HG03571 (cell line): ENCODE measurements at regions not wholly inside any gene's neighbourhood (a gene's known extent, or its start where the extent isn't known, plus 50 kb on each side); places are given as distances from the start of the nearest gene placed in this dataset.
A peak's percentile ranks its signal among the peaks of the same experiment; 100 is the strongest.

Source experiments
- ATAC-seq: cut with Tn5 transposase; IDR thresholded peaks from one replicate; pipeline ENCODE4 v1.9.1; 2021; ENCODE audit not compliant: unreplicated experiment

DNA sequence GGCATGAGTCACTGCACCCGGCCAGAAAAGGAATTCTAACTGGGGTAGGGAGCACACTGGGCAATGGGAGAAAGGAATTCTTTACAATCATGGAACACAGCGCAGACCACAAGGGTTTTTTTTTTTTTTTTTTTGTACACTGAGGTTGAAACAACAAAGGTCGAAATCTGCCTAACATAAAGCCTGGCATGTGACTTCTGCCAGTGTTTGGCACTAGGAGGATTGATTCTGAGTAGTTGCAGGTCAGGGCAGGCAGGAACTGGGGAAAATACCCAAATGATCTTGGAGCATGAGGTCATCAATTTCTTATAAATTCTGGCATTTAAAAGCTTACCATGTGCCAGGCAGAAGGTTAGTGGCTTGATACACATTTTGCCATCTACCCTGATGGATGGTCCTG is 202.0 kb upstream of the SNX19 start:
- no peak for ATAC-seq

DNA sequence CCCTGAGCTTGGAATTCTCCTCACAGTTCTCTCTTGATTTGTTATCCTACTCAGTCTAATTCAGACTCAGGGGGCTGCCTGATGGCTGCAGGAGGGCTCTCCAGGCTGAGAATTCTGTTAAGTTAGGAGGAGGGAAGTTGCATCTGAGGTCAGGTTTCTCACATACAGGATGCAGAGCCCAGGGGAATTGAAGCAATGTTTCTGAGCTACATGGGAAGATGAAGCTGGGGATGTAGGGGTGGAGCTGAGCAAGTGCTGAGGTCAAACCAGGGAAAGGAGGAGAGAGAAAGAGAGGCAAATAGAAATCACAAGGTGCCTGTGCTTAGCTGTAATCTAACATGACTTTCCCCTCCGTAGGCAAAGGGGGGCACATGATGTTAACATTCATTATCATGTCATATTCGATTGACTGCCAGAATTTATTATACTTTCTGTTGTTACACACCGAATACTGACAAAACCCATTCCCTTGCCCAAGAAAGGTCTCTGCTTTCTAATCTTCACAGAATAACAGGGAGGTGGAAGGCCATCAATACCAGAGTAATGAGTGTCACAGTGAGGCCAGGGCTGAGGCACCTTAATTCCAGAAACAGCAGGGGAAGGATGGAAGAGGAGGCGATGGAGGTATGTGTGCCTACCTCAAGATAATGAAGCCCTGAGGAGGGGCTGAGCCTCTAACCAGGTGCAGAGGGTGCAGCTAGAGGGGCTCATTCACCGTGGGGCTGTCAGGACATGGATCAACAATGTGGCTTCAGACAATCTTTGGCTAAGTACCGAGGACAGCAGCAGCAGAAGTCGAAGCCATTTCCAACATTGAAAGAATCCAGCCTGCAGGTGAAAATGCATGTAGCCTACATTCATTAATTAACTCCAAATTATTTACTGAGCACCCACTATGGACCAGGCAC is 205.4 kb upstream of the SNX19 start:
- ATAC-seq: no peak

DNA sequence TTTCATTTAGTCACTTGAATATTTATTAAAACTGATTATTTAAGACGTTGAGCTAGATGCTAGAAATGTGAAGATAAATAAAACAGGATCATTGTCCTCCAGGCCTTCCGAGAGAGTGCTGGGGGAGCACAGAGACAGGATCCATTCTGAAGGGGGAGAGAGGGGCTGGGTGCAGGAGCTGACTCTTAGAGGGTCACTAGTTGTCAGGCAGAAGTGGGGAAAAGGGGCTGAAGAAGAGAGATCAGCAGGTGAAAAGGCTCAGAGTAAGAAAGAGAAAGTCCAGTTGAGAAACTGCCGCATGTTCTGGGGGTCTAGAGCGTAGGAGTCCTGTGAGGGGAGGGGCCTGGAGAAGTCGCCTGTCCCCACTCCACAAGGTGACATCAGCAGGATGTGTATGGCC is 206.2 kb upstream of the SNX19 start:
- ATAC-seq: no peak

DNA sequence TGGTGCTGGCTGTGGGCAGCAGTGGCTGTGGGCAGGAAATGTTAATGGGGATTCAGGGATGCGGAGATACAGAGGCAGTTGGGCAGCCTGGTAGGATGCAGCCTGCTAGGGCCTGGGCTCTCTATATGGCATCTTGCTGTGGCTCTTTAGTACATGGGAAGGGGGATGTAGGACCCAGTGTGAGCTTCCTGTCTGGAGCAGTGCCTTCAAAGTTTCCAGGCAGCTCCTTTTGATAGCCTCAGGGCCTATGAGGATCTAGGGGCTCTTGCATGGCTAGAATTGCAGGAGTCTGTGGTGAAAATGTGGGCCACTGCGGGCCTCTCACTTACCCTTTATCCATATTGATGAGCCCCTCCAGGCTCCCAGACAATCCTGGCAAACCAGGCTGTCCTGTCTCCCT is 213.2 kb upstream of the SNX19 start:
- no peak for ATAC-seq

DNA sequence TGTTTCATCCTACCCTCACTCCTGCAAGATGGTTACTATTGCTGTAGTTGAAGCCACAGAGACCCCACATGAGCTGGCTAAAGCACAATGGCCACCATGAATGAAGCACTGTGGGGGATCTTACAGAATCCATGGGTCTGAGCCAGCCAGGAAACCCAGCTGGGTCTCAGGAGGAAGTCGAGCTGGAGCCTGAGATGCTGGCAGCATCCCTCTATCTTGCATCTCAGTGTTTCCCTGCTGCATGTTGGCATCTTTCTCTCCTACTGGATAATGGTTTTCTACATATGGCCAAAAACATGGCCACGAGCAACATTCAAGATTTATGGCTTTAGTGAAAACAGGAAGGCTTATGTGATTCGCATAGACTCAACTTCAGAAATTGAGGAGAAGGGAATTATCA is 219.3 kb upstream of the SNX19 start:
- ATAC-seq: no peak

DNA sequence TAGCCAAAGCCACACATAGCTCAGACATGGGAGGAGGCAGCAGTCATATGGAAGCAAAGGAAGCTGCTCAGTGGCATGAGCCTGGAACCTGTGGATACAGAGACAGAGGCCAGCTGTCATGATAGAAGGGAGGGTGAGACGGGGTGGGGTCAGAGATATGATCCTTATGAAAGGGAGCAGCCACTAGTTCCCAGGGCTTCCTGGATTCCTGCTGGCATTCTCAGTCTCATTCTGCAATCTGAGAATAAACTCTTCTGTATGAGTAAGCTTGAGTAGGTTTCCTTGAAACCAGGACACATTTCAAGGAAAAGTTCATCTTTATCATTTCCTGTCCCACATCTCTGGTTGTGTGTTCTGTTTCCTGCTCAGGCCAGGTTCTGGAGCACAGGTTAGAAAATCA is 220.2 kb upstream of the SNX19 start:
- no peak for ATAC-seq

DNA sequence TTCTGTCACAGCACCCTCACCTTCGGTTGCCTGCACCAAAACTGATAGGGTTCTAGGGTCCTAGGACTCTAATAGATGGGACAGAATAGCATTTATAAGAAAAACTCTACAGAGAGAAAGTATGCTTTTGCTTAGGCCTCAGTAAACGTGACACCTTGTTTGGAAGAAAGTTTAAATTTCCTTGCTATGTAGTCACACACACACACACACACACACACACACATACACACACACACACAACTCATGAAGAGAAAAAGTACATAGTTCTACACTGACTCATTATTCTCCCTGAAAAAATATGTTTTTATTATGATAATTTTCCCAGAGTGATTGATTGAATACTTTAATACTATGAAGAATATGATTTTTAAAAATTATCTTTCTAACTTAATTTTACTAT is 220.8 kb upstream of the SNX19 start:
- ATAC-seq: no peak

DNA sequence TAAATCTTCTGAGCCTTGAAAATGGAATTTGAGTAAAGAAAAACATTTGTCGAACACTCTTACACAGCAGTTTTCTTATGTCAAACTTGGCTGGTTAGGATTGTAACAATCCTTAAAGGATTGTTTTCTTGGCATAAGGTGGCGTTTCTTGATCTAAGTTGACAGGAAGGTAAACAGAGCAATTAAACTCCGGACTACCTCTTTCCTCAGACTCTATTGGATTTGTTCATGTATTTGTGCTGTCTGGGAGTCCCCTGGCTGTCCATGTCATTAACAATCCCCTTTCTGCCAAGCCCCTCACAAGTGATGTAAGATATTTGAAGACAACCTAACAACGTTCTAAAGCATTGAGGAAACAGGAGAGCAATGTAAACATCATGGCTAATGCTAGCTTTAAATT is 222.5 kb upstream of the SNX19 start:
- no peak for ATAC-seq

DNA sequence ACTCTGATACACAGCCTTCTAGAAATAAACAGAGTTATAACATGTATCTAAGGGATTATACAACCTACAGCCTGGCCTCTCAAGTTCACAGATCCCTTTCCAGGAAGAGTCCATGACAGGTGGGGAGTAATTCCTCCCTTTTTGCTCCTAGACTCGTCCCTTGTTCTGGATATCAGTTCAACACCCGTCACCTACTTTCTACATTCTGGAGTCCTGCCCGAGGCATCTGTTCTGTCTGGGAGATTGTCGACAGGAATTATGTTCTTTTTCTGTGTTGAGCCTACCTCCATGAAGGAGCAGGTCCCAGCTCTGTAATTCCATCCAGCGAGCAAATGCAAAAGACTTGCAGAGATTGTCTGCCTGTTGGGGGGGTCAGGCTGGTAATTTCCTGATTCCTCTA is 224.6 kb upstream of the NTM start:
- ATAC-seq: no peak

DNA sequence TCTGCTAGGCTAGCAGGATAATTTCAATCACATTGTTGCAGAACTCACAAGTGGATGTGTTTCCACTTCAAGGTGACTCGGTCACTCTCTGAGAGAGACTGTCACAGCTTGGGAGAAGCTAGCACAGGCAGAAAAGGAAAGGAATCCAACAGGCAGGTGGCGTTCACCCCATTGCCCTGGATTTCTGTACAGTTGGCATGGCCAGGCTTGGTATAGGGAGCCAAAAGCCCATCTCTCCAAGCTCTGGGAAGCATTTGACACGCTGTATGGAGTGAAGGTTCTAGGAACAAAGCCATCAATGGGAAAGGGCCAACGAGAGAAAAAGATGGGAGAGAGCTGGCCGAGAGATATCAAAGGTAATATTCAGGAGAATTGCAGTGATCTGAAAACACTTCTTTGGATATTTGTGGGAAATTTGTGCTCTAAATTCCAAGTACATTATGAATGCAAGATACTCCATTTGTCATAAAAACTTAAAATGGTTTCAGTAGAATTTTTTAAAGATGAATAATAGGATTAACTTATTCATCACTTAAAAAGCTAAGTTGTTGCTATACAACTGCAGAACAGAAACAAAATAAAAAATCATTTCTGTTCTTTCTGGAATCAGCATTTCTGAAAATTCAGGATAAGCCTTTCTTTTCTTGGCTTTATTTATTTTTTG is 223.5 kb upstream of the NTM start:
- ATAC-seq: no peak

DNA sequence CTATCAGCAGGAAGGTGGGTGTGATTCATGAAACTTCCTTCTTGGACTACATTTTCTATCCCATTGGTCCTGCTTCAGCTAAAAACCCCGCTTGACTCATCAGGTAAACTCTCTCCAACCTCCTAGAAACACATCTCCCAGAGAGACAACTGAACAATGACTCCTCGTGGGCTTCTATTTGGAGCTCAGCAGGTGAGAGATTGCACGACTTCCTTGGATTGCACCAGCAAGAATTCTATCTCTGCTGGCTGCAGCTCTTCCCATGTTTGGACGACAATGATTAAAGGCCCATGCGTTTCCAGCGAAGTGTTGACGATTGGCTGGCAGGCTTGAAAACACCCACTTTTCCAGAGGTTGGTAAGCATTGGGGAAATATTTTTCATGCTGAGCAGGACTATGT is 216.1 kb upstream of the NTM start:
- ATAC-seq: no peak

DNA sequence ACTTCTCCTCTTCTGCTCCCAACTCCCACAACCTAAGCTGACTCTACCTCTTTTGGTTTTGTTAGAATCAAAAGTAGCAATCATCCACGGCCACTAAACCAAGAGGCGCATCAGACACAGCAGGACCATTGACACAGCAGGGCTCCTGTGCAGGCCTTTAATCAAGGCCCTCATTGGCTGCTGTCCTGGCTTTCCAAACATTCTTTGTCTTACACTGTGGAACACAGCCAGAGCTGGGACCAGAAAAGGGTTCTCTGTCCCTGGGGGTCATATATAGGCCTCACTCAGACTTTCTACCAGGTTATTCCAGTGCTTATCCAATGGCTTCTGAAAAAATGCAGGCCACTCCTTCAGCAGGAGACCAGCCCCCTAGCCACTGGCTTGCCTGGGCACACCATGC is 212.7 kb upstream of the NTM start:
- no peak for ATAC-seq

DNA sequence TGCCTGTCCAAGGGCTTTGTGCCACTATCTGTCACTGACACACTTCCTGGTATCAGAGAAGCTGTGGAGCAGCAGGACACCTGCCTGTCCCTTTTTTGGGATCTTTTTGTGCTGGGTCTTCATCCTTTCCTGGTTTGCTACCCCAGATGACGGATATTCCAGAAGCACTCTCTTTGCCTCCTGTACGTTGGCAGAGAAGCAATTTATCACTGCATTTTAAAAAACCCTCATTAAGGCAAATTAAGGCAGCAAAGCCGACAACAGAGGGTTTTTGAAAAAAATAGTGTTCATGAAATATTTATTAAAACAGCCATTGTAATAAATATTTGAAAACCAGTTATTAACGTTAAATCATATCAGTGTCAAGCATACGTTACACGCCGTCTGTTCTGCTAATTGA is 209.6 kb upstream of the NTM start:
- ATAC-seq: no peak

DNA sequence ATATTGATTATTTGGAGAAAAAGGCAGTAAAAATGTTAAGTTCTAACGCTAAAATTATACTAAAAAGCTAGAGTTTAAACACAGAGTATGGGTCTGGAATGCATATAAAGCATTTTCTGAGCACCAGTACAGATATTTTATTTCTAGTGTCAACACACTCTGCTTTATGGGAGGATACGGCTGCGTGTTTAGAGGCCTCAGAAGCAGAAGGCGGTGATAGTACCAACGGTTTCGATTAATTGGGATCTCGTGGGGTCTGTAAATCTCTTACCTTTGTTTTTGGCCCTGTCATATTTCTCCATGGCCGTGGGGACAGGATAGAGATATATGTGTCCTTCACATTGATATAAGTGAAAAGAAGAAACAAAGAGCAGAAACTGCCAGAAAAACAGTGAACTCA is 206.8 kb upstream of the NTM start:
- no peak for ATAC-seq

DNA sequence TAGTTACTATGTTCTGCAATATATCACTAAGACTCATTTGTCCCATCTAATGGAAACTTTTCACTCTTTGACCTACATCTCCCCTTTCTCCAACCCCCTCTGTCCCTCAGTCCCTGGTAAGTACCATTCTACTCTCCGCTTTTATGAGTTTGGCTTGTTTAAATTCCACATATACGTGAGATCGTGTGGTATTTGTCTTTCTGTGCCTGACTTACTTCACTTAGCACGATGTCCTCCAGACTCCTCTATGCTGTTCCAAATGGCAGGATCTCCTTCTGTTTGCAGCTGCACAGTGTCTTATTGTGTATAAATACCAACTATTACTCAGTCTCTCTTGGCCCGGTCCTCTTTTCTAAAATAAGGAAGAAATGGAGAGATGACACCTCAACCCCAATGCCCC is 205.4 kb upstream of the NTM start:
- no peak for ATAC-seq

DNA sequence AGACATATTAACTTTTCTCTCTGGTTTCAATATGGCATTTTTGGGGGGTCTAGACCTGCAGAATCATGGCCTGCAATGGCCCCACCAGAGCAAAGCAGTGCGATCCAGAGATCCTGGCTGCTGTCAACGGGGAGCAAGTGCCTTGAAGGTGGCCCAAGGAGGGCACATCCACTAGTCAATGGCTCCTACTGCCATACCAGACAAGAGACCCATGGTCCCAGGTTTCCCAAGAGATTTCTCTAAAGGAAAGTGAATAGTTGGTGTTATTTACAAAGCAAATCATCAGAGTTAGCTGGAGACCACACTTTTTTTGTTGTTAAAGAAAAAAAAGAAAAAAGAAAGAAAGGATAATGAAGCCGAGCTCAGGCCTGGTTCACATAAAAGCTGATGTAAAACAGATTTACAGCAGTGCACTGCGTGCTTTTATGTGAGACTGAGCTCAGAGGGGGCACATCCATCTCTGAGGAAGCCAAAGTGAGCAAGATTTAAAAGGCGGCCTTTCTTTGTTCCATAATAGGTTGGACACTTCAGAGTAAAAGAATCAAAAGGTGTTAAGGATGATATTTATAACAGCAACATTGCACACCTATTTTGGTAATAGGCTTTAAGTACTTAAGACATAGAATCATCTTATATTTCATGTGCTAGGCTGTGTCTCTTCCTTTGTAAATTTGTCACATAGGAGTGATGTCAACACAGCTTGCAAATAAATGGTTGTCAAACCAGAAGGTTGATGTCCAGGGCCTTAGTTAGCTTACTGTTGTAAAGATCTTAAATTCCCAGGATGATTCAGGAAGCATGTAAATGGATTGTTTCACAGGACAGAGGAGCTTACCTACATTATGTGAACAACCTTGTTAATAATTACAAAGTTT is 201.3 kb upstream of the NTM start:
- ATAC-seq: no peak

DNA sequence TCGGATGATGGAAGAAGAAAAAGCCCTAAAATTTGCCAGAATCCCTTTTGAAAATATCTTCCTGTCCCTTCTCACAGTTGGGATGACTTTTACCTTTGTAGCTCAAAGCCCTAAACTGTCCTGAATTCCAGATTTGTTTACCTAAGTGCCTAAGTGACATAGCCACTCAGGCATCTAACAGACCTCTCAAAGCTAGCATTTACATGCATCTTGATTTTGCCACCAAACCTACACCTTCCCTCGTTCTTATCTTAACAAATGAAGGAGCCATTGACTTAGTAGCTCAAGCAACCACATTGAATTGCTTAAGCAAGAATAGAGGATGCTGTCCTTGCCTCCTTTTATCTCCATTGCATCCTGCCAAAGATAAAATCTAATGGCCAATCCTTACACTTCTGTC is 198.4 kb upstream of the NTM start:
- no peak for ATAC-seq

DNA sequence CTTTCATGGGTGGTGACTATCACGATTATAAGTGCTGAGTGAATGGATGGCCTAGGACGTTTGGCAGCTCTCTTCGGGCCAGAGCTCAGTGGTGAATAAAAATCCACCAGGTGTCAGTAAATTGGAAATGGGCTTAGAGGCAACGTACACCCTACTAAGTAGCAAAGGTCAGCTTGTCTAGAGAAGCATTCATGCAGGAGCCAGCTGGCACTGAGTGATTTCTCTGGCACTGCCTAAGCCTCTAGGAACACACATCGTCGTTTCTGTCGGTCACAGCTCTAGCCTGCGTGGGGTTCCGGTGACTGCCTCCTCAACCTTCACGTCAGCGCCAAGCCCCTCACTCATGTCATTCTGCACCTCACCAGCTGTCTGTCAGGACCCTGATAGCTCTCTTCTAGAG is 192.4 kb upstream of the NTM start:
- ATAC-seq: no peak

DNA sequence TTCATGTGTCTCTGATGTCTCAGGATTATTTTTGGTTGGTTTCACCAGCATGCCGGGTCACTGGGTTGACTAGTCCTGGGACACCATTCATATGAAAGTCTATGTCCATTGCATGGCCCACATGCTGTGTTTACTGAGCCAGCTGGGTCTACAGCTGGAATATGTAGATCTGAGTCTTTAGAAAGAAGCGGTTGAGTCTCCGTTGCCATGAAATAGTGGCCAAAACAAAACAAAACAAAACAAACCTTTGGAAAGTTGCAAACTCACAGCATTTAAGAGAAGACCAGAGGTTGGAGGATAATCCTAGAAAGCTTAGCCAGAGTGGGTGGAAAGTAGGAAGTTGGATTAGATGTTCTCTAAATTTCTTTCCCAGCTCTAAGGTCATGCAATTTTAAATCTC is 191.8 kb upstream of the NTM start:
- ATAC-seq: no peak

DNA sequence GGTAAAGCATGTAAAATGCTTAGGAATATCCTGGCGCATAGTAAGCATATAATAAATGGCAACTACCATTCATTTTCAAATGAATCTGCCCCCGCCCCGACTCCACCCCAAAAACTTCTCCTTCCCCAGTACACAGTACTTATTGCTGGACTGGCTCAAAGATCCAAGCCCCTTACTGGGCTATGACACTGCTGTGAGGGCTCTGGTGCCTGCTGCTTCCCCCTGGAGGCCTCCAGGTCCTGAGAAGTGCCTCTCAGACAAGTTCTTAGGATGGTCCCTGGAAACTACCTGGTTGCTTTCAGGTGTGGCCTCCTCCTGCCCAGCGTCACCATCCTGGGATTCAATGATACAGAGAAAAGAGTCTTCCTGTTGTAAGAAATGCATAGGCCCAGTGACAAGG is 190.6 kb upstream of the NTM start:
- ATAC-seq: no peak

DNA sequence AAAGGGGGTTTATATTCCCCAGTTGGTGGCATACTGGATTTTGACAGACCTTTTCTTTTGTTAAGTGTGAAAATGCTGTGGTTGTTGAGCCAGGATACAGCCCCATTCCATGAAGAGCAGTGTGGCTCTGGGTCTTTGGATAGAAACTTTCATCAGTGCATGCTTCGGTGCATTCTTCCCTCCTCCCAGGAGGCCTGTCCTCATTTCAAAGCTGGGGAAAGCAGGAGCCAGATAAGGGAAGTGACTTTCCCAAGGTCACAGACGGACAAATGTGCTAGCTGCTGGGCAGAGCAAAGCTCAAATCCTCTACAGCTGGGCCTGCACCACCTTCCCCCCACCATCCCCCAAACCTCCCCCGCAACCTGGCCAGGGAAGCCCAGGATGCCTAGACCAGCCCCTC is 184.5 kb upstream of the NTM start:
- no peak for ATAC-seq

DNA sequence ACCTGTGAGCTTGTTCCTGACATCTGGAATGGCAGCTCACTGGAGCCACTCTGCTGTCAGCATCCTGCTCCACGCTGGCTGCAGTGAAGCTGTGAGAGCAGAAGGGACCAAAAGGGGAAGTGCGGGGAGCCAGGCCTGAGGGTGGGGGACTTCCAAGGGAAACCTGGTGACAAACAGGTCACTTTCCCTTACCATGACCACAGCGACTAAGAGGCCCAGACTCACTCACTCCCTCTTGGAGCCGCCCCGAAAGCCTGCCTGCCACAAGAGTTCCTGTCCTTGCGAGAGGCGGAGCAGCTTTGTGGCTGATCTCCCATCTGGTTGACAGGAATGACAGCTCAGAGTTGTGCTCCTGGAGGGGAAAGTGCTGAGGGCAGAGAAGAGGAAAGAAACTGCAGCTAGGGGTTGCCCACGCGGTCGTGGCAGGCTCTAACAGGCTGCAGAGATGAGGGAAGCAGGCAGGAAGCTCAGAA is 183.8 kb upstream of the NTM start:
- ATAC-seq: peak; percentile 91
